MM.1S (cell line): ENCODE measurements at regions not wholly inside any gene's neighbourhood (a gene's known extent, or its start where the extent isn't known, plus 50 kb on each side); places are given as distances from the start of the nearest gene placed in this dataset.

Experiments used
- CTCF ChIP-seq: fragments of 300-600 bp; sonication (generic); IDR thresholded peaks from 2 replicates; pipeline ENCODE4 v1.5.1; 2016; ENCODE audit warnings: antibody characterized with exemption, low read length, mixed read lengths
- EZH2 ChIP-seq: fragments of 300-600 bp; sonication (generic); optimal IDR thresholded peaks from 2 replicates; pipeline ENCODE3; 2017; ENCODE audit warnings: low read depth, mild to moderate bottlenecking, antibody characterized with exemption, low read length, mixed read lengths
- EZH2phosphoT487 ChIP-seq: fragments of 300-600 bp; sonication (generic); IDR thresholded peaks from 2 replicates; pipeline ENCODE4 v1.6.1; 2018; ENCODE audit warnings: antibody characterized with exemption, low read length

GRCh38 chr2:120908314-120908975 lies 172.8 kb downstream of the GLI2 start:
- TF ChIP-seq EZH2, result no peak
- TF ChIP-seq CTCF, result no peak
- no peak for TF ChIP-seq EZH2phosphoT487
